NCI-H1092 (cell line): ENCODE measurements at regions not wholly inside any gene's neighbourhood (a gene's known extent, or its start where the extent isn't known, plus 50 kb on each side); places are given as distances from the start of the nearest gene placed in this dataset.

Experiments used
- DNase-seq: peaks from one replicate; lab custom pipeline; 2025; lab: John Stamatoyannopoulos, UW

DNA sequence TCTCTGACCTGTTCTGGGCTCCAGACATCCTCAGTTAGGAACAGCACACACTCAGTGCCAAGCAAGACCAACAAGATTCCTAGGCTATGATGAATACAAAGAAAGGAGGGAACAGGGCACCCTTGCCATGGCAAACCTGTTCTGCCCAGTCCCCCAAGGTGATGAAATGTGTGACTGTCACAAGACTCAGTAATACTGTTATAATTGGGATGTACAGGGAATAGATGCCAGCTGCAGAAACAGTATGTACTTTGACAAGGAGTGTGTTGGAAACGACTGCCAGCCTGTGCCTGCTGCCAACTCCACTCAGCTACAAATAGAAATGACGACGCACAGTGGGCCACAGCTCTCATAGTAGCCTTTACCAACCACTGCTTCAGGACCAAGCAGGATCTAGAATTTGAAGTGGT is 453.0 kb downstream of the EFNA5 start:
- peak; percentile 21 for DNase-seq

DNA sequence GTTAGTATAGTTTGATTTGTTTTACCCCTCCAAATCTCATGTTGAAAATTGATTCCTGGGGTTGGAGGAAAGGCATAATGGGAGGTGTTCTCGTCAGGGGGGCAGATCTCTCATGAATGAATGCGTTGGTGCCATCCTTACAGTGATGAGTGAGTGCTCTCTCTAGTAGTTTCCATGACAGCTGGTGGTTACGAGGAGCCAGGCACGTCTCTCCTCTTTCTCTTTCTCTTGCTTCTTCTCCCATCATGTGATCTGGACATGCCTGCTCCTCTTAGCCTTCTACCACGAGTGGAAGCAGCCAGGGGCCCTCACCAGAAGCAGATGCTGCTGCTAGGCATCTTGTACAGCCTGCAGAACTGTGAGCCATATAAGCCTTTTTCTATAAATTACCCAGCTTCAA is 454.1 kb downstream of the EFNA5 start:
- no peak for DNase-seq

DNA sequence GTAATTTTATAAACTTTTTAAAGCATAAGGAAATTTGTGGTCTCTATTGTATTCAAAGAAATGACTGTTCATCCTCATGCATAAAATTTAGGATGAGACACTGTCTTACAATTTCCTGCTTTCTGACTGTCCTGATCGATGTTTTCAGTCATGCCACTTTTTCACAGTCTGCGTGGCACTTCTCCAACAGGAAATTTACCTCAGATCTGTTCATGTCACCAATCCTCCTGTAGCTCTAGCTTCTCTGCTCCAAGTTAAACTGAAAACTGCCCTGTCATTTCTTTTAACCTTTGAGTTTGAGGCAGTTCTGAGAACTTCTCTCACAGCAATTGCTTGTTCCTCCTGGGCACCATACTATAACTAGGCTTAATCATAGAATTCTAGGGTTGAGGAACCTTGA is 455.1 kb downstream of the EFNA5 start:
- DNase-seq = no peak

- no peak for DNase-seq
Observed at GRCh38 chr5:107213025-107213424, 457.7 kb downstream of the EFNA5 start.

GRCh38 chr5:107211630-107212029 is 459.1 kb downstream of the EFNA5 start:
- no peak for DNase-seq

DNA sequence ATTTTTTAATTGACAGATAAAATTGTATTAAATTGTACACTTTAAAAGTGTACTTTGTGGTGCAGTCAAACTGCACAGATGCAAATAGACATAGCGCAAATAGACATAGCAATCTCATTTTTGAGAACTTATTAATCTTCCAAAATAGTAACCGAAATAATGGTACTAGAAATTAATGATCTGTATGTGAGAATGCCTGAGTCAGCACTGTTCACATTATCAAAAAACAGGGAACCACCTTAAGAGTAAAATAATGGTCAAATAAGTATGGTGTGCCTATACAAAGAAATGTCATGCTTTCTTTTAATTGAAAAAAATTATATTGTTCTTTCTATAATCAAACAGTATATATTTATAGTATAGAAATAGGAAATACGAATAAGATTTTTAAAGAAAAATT is 461.9 kb downstream of the EFNA5 start:
- no peak for DNase-seq

DNA sequence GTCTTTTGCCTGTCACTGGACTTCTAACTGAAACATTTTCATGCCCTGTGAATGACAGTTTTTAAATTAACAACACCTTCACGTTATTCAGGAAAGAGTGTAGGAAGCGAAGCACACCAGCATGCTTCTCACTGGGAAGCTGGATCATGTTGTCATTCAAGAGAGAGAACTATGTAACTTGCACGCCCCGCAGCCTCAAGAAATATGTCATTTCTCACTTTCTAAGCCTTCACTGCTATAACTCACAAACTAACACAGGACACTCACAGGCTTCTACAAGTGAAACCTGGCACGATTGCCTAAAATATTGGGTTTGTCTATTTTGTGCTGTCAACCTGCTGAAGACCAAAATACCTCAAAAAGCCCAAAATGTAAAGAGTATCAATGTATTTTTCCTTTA is 466.3 kb downstream of the EFNA5 start:
- DNase-seq = no peak

GRCh38 chr5:107203243-107203642 is 467.5 kb downstream of the EFNA5 start:
- no peak for DNase-seq

DNA sequence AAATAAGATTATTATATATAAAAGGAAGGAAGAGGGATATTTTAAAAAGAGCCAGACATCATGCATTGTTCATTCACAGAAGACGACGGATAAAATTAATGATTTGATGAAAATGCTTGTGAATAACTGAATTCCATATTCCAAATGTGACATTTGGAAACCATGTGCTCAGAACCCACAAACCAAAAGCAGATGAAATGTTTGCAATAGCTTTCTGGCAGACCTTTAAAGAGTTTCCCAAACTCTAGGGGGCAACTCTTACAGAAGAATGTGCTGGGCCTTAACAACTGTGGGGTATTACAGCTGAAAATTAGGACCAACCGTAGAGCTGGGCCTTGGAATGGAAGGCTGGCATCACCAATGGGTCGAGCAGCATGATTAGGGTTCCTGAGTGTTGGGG is 471.0 kb downstream of the EFNA5 start:
- no peak for DNase-seq

DNA sequence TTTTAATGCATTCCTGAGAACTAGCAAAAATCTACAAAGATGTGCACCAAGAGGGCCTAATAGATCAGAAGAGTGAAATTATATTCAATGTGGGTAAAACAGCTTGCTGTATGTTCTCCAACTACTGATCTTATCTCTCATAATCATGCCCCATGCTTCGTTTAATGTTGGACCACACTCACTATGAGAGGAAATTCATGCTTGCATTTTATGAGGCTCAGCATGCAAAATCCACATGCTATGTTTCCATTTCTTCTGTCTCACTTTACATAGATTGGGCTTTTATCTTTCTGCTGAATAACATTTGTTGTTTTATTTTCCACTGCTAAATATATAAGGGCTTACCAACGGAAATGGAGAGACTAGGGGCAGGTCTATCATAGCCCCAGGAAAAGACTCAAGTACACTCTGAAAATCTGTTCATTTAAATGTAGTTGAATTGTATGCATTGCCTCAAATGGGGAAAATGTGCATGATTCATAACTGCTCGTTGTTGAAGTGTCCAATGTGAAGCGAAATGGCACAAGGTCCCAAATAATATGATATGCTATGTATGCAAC is 474.2 kb downstream of the EFNA5 start:
- no peak for DNase-seq

DNA sequence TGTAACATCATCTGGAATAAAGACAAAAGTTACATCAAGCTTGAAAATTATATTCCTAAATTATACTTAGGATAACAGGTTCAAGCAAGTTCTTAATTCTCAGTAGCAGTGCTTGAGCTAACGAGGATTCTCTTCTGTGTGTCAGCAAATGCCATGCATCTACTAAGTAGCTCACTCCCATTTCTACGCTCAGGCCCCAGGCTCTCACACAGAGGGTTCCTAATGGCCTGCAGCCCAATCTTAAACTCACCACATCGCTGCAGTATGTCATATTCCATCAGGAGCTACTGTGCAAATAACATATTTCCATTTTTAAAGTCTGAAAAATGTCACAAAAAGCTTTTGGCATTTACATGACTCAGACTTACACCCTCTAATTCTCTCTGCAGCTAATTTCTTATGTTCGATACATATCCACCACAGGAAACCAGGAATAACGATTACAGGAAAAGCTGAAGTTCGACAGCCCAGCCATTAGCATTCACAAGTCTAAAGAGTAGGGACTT is 474.8 kb downstream of the EFNA5 start:
- DNase-seq = no peak

GRCh38 chr5:107184871-107185270 is 485.9 kb downstream of the EFNA5 start:
- no peak for DNase-seq

- DNase-seq = no peak
Observed at GRCh38 chr5:107184066-107184465, 486.7 kb downstream of the EFNA5 start.

GRCh38 chr5:107170620-107171019 is 500.1 kb downstream of the EFNA5 start:
- DNase-seq = no peak

- no peak for DNase-seq
Observed at GRCh38 chr5:107169867-107170266, 500.9 kb downstream of the EFNA5 start.

- no peak for DNase-seq
Observed at GRCh38 chr5:107168848-107169752, 501.6 kb downstream of the EFNA5 start.

DNA sequence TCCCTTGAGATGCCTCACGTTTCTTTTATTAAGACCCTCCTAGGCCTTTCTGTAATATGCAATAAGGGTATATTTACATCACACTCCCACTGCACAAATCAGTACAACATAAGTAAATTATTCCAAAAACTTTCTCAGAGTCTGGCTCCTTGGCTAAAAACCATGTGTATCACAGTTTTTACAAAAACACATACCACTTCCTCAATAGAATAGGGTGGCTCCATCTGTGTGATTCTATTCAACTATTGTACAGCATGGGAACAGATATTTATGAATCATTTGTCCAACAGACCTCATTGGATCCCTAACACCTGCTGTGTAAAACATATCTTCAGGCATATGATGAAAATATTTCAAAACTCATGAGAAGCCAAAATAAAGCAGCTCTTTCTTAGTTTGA is 502.7 kb downstream of the EFNA5 start:
- DNase-seq = no peak

DNA sequence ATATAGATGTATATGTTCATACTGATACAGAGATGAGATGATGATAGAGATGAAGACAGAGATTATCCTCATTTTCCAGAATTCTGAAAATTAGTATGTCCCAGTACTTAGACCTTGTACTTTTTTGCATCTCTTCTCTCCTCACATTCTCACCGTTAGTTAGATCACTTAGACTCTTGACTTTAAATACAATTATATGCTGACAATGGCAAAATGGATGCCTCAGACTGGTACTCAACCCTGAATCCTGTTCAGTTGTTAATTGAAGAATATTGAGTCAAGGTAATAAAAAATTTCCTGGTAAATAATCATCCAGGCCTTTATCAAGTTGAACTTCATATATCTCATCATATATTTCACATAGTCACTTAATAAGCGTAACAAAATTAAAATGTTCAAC is 505.4 kb downstream of the EFNA5 start:
- DNase-seq = no peak

- no peak for DNase-seq
Observed at GRCh38 chr5:107157809-107158208, 512.9 kb downstream of the EFNA5 start.

GRCh38 chr5:107155707-107156106 is 515.0 kb downstream of the EFNA5 start:
- no peak for DNase-seq

- no peak for DNase-seq
Observed at GRCh38 chr5:107154593-107154992, 516.1 kb downstream of the EFNA5 start.

GRCh38 chr5:107153283-107153682 is 517.5 kb downstream of the EFNA5 start:
- DNase-seq = no peak

DNA sequence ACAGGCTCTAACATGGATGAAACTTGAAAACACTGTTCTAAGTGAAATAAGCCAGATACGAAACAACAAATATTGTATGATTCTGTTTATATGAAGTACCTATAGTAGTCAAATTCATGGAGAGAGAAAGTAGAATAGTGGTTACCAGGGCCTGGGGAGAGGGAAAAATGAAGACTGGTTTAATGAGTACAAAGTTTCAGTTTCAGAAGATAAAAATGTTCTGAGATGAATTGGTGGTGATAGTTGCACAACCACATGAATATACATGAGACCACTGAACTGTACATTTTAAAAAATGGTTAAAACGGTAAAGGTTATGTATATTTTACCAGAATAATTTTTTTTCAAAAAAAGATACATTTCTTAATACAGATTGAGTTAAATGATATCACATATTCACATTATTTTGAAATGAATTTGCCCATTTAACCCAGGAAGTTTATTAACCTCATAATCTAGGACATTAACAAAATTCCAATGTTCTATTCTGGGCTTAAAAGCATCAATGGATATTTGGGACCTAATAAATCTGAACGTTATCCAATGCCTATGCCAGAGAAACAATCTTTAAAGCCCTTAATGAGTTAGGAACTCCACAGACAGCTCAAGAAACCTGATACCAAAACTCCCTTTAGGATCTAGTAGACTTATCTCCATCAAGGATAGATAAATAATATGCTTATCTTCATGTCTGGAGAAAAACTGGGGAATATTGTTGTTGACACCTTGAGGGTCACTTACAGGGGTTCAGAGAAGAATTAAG is 521.3 kb downstream of the EFNA5 start:
- DNase-seq = no peak
